Tibial nerve (tissue), 4 donors: ENCODE measurements at regions not wholly inside any gene's neighbourhood (a gene's known extent, or its start where the extent isn't known, plus 50 kb on each side); places are given as distances from the start of the nearest gene placed in this dataset.

ENCODE experiments used
- EP300 ChIP-seq, 2 donors: sonication (generic); formaldehyde crosslinking; IDR thresholded peaks; one replicate each; pipeline ENCODE4 v1.6.1; 2017; ENCODE audit warnings: antibody characterized with exemption in 2 of 2, mild to moderate bottlenecking in 1 of 2
- TF ChIP-seq, protein P1 (sequence below), 5 experiments: fragments of 200-600 bp in 3 of 5; fragments of 450-650 bp in 2 of 5; sonication (generic) in 3 of 5; IDR thresholded peaks; one replicate each; pipeline ENCODE4 v1.5.1; 2016 to 2019; ENCODE audit warnings: antibody characterized with exemption in 5 of 5, mild to moderate bottlenecking in 3 of 5, moderate library complexity in 2 of 5

DNA sequence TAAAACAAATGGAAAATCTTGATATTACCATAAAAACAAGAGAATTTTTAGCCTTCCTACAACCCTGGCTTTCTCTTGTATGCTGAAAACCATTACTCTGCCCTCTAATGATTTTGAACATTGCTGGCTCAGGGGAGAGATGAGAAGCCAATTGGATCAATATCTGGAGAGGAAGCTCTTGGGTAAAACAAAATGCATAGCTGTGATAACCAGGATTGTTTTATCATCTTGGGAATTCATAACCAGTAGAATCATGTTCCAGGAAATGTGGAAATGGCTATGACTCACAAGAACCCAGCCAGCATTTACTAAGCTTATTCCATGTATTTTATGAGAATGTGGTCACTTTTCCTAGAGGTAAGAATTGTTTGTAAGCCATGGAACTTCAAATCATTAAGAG lies 51.1 kb upstream of the CTNND2 start:
- TF ChIP-seq, protein P1, sequence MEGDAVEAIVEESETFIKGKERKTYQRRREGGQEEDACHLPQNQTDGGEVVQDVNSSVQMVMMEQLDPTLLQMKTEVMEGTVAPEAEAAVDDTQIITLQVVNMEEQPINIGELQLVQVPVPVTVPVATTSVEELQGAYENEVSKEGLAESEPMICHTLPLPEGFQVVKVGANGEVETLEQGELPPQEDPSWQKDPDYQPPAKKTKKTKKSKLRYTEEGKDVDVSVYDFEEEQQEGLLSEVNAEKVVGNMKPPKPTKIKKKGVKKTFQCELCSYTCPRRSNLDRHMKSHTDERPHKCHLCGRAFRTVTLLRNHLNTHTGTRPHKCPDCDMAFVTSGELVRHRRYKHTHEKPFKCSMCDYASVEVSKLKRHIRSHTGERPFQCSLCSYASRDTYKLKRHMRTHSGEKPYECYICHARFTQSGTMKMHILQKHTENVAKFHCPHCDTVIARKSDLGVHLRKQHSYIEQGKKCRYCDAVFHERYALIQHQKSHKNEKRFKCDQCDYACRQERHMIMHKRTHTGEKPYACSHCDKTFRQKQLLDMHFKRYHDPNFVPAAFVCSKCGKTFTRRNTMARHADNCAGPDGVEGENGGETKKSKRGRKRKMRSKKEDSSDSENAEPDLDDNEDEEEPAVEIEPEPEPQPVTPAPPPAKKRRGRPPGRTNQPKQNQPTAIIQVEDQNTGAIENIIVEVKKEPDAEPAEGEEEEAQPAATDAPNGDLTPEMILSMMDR (IDR thresholded peaks at IDR 0.05), result no peak
- no peak for TF ChIP-seq EP300 (IDR thresholded peaks at IDR 0.05)
